Liver (tissue), 8 donors: ENCODE measurements at regions not wholly inside any gene's neighbourhood (a gene's known extent, or its start where the extent isn't known, plus 50 kb on each side); places are given as distances from the start of the nearest gene placed in this dataset.

Source experiments
- DNase-seq: peaks from one replicate; pipeline ENCODE4 v3.0.0-alpha.2; 2017; ENCODE audit warnings: low spot score
- H3K27ac ChIP-seq, 2 donors: one replicate each; pipeline ENCODE4 v1.7.0; 2013; ENCODE audit warnings: inconsistent platforms in 2 of 2, low read length in 2 of 2, control low read depth in 1 of 2, low read depth in 1 of 2, mild to moderate bottlenecking in 1 of 2
- H3K27me3 ChIP-seq, 4 donors: one replicate each; pipeline versions ENCODE4 v1.6.1 to v1.7.0; 2013; ENCODE audit warnings: low read length in 3 of 4, inconsistent platforms in 1 of 4, mild to moderate bottlenecking in 1 of 4, moderate library complexity in 1 of 4; ENCODE audit not compliant: control insufficient read depth in 4 of 4, insufficient read depth in 4 of 4
- H3K36me3 ChIP-seq, 4 donors: one replicate each; pipeline versions ENCODE4 v1.6.1 to v1.7.0; 2013; ENCODE audit warnings: low read length in 3 of 4, mild to moderate bottlenecking in 3 of 4, low read depth in 1 of 4, moderate library complexity in 1 of 4; ENCODE audit not compliant: control insufficient read depth in 4 of 4, insufficient read depth in 3 of 4
- H3K4me1 ChIP-seq, 4 donors: one replicate each; pipeline versions ENCODE4 v1.6.1 to v1.7.0; 2013; ENCODE audit warnings: low read length in 3 of 4, mild to moderate bottlenecking in 3 of 4, moderate library complexity in 1 of 4; ENCODE audit not compliant: control insufficient read depth in 4 of 4, insufficient read depth in 4 of 4
- H3K4me3 ChIP-seq, 3 donors: one replicate each; pipeline versions ENCODE4 v1.6.1 to v1.7.0; 2013; ENCODE audit warnings: low read length in 3 of 3, control low read depth in 1 of 3, low read depth in 1 of 3, mild to moderate bottlenecking in 1 of 3
- H3K9ac ChIP-seq, 2 donors: one replicate each; pipeline ENCODE4 v1.7.0; 2013; ENCODE audit warnings: low read length in 2 of 2, mild to moderate bottlenecking in 2 of 2, moderate library complexity in 2 of 2, control low read depth in 1 of 2, low read depth in 1 of 2
- H3K9me3 ChIP-seq, 4 donors: one replicate each; pipeline versions ENCODE4 v1.6.1 to v1.7.0; 2013; ENCODE audit warnings: low read length in 3 of 4; ENCODE audit not compliant: control insufficient read depth in 4 of 4
- FOXA1 ChIP-seq: IDR thresholded peaks from 2 replicates; pipeline ENCODE4 v1.6.1; 2016; ENCODE audit warnings: antibody characterized with exemption
- HNF4A ChIP-seq, 2 donors: conservative IDR thresholded peaks; 2 replicates each; pipeline ENCODE4 v1.6.1; 2016; ENCODE audit warnings: antibody characterized with exemption in 2 of 2, mild to moderate bottlenecking in 2 of 2
- HNF4G ChIP-seq: IDR thresholded peaks from 2 replicates; pipeline ENCODE4 v1.6.1; 2016; ENCODE audit warnings: antibody characterized with exemption
- JUND ChIP-seq, 2 donors: IDR thresholded peaks; 2 replicates each; pipeline ENCODE4 v1.6.1; 2016; ENCODE audit warnings: antibody characterized with exemption in 2 of 2
- RXRA ChIP-seq, 2 donors: IDR thresholded peaks; 2 replicates each; pipeline ENCODE4 v1.6.1; 2017 to 2018; ENCODE audit warnings: antibody characterized with exemption in 2 of 2, mild to moderate bottlenecking in 1 of 2
- SP1 ChIP-seq: IDR thresholded peaks from 2 replicates; pipeline ENCODE4 v1.6.1; 2018; ENCODE audit warnings: antibody characterized with exemption, mild to moderate bottlenecking
- TAF1 ChIP-seq: conservative IDR thresholded peaks from 2 replicates; pipeline ENCODE4 v1.6.1; 2016; ENCODE audit warnings: antibody characterized with exemption, mild to moderate bottlenecking
- WGBS: extraction: QIAGEN DNeasy Blood & Tissue Kit; methylation state at CpG from one replicate; pipeline ENCODE4 v1.1.7; 2013; 5-methylcytosine and 5-hydroxymethylcytosine counted together
- TF ChIP-seq, protein P1 (sequence below): fragments of 150-350 bp; IDR thresholded peaks from 2 replicates; pipeline ENCODE4 v1.5.1; 2017; ENCODE audit warnings: improper control_type of control experiment, low read depth, low read length; ENCODE audit not compliant: missing input control
- TF ChIP-seq, protein P2 (sequence below): IDR thresholded peaks from 2 replicates; pipeline ENCODE4 v1.6.1; 2016; ENCODE audit warnings: antibody characterized with exemption, mild to moderate bottlenecking
- TF ChIP-seq, protein P3 (sequence below): IDR thresholded peaks from 2 replicates; pipeline ENCODE4 v1.6.1; 2016; ENCODE audit warnings: antibody characterized with exemption
- donor health status: healthy.
- donor health status: healthy.
- donor health status: healthy.
- donor health status: healthy.
- donor health status: healthy.

DNA sequence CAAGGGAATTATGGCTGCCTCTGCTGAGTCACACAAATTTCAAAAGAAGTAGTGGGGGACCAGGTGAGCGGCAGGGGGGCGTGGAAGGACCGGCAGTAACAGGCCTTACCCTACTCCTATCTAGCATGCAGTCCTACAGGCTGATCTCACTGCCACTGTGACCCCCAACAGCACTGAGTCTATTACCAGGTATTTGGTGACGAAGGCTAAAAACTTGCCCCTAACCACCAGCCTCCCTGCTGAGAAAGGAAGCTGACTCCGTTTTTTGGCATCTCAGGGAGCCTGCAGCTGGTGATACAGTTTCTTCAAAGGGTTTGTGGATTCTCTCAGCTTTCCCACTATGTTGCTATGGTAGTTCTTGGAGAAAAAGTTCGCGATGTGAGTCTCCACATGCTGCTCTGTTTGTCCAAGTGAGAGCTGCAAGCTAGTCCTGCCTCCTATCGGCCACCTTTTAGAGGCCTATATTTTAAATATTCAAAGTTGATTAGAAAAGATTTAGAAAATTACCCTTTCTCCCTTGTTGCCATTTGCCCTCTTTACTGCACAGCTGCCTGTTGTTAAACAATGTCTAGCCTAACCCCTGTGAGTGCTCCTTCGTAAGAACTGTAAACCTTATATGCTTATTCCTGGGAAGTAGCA lies 57.1 kb upstream of the SLCO1B1 start:
- no peaks in the 10 kb centered on the region for H3K27me3 ChIP-seq
- H3K27ac ChIP-seq = no peak overlapping the region
- H3K4me3 ChIP-seq = no peak overlapping the region
- 94% methylated on average over 9 of the region's 9 CpGs for WGBS
- no peaks in the 10 kb centered on the region for H3K9me3 ChIP-seq
- no peak overlapping the region for H3K9ac ChIP-seq
- peaks cover 0 to 2% (median 0%) of the 10 kb centered on the region in 4 donors for H3K36me3 ChIP-seq
- TF ChIP-seq HNF4A (conservative IDR thresholded peaks at IDR 0.05) (no peak), FOXA1 (no peak), RXRA (IDR thresholded peaks at IDR 0.05) (no peak), SP1 (no peak), HNF4G (no peak), TAF1 (no peak), JUND (IDR thresholded peaks at IDR 0.05) (no peak)
- TF ChIP-seq, protein P1, sequence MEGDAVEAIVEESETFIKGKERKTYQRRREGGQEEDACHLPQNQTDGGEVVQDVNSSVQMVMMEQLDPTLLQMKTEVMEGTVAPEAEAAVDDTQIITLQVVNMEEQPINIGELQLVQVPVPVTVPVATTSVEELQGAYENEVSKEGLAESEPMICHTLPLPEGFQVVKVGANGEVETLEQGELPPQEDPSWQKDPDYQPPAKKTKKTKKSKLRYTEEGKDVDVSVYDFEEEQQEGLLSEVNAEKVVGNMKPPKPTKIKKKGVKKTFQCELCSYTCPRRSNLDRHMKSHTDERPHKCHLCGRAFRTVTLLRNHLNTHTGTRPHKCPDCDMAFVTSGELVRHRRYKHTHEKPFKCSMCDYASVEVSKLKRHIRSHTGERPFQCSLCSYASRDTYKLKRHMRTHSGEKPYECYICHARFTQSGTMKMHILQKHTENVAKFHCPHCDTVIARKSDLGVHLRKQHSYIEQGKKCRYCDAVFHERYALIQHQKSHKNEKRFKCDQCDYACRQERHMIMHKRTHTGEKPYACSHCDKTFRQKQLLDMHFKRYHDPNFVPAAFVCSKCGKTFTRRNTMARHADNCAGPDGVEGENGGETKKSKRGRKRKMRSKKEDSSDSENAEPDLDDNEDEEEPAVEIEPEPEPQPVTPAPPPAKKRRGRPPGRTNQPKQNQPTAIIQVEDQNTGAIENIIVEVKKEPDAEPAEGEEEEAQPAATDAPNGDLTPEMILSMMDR = no peak
- TF ChIP-seq, protein P2, sequence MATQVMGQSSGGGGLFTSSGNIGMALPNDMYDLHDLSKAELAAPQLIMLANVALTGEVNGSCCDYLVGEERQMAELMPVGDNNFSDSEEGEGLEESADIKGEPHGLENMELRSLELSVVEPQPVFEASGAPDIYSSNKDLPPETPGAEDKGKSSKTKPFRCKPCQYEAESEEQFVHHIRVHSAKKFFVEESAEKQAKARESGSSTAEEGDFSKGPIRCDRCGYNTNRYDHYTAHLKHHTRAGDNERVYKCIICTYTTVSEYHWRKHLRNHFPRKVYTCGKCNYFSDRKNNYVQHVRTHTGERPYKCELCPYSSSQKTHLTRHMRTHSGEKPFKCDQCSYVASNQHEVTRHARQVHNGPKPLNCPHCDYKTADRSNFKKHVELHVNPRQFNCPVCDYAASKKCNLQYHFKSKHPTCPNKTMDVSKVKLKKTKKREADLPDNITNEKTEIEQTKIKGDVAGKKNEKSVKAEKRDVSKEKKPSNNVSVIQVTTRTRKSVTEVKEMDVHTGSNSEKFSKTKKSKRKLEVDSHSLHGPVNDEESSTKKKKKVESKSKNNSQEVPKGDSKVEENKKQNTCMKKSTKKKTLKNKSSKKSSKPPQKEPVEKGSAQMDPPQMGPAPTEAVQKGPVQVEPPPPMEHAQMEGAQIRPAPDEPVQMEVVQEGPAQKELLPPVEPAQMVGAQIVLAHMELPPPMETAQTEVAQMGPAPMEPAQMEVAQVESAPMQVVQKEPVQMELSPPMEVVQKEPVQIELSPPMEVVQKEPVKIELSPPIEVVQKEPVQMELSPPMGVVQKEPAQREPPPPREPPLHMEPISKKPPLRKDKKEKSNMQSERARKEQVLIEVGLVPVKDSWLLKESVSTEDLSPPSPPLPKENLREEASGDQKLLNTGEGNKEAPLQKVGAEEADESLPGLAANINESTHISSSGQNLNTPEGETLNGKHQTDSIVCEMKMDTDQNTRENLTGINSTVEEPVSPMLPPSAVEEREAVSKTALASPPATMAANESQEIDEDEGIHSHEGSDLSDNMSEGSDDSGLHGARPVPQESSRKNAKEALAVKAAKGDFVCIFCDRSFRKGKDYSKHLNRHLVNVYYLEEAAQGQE = no peak
- TF ChIP-seq, protein P3, sequence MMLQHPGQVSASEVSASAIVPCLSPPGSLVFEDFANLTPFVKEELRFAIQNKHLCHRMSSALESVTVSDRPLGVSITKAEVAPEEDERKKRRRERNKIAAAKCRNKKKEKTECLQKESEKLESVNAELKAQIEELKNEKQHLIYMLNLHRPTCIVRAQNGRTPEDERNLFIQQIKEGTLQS = no peak
- H3K4me1 ChIP-seq = no peaks in the 10 kb centered on the region
- no peak for DNase-seq
